GM12878 (cell line): ENCODE measurements at regions not wholly inside any gene's neighbourhood (a gene's known extent, or its start where the extent isn't known, plus 50 kb on each side); places are given as distances from the start of the nearest gene placed in this dataset.

Source experiments
- ATAC-seq: fragments of 200-7000 bp; cut with Tn5 transposase; 3 replicates; pipeline ENCODE4 v1.9.1; 2020; ENCODE audit warnings: mild to moderate bottlenecking, moderate library complexity
- BruUV-seq: library from RNA; stranded (reverse); fragments of 400-500 nt; replicated peaks from 2 replicates; lab custom pipeline; 2021; lab: Mats Ljungman, UMichigan
- CTCF ChIA-PET: fragments of 300-600 bp; sonication (Branson Sonifier 250); formaldehyde crosslinking; extraction: SDS; loops from one replicate; lab custom pipeline; 2021; ENCODE audit warnings: inconsistent platforms; lab: Yijun Ruan, JAX
- POLR2A ChIA-PET: fragments of 350-600 bp; formaldehyde crosslinking; extraction: SDS; loops from one replicate; lab custom pipeline; 2021; ENCODE audit warnings: inconsistent platforms; lab: Charles Lee
- RAD21 ChIA-PET: fragments of 300-600 bp; sonication (Branson Sonifier 250); formaldehyde crosslinking; loops from one replicate; lab custom pipeline; 2023; ENCODE audit warnings: antibody characterized with exemption; ENCODE audit not compliant: unreplicated experiment; lab: Charles Lee
- SMC1A ChIA-PET: fragments of 300-600 bp; sonication (Branson Sonifier 250); formaldehyde crosslinking; loops from one replicate; lab custom pipeline; 2023; ENCODE audit not compliant: unreplicated experiment, uncharacterized antibody; lab: Charles Lee
- DNase-seq: peaks from one replicate; pipeline ENCODE4 v3.0.0-alpha.2; 2011; ENCODE audit warnings: low read depth, low spot score
- FAIRE-seq: peaks from 3 replicates; lab custom pipeline; 2011; peaks lifted over from hg19 to GRCh38; lab: Jason Lieb, UNC
- H2AFZ ChIP-seq: 2 replicates; pipeline ENCODE4 v1.6.0; 2011; ENCODE audit warnings: low read depth, low read length, control low read depth; ENCODE audit not compliant: control insufficient read depth
- H3K27ac ChIP-seq: 2 replicates; pipeline ENCODE4 v1.5.1; 2011; ENCODE audit warnings: control low read depth; ENCODE audit not compliant: control insufficient read depth, insufficient read depth
- H3K27me3 ChIP-seq, 2 experiments: replicated peaks in 1 of 2; 2 replicates each; pipeline versions ENCODE4 v1.6.0 to v1.6.1; 2011; ENCODE audit warnings: low read length in 1 of 2; ENCODE audit not compliant: control insufficient read depth in 2 of 2, insufficient read depth in 2 of 2
- H3K36me3 ChIP-seq, 2 experiments: 2 replicates each; pipeline ENCODE4 v1.5.1; 2011; ENCODE audit warnings: low read length in 1 of 2; ENCODE audit not compliant: control insufficient read depth in 2 of 2, insufficient read depth in 2 of 2
- H3K4me1 ChIP-seq: 2 replicates; pipeline ENCODE4 v1.6.1; 2011; ENCODE audit warnings: mild to moderate bottlenecking, low read length, moderate library complexity, mixed read lengths; ENCODE audit not compliant: control insufficient read depth, insufficient read depth
- H3K4me2 ChIP-seq: 2 replicates; pipeline ENCODE4 v1.6.0; 2011; ENCODE audit warnings: control low read depth; ENCODE audit not compliant: control insufficient read depth, insufficient read depth
- H3K4me3 ChIP-seq: fragments of 200-600 bp; sonication (generic); 2 replicates; pipeline ENCODE4 v1.5.1; 2016
- H3K79me2 ChIP-seq: 2 replicates; pipeline ENCODE4 v1.6.0; 2011; ENCODE audit warnings: low read length; ENCODE audit not compliant: control insufficient read depth, insufficient read depth
- H3K9ac ChIP-seq: 2 replicates; pipeline ENCODE4 v1.8.0; 2011; ENCODE audit warnings: low read length, control low read depth, mixed read lengths; ENCODE audit not compliant: control insufficient read depth, insufficient read depth
- H3K9me3 ChIP-seq: replicated peaks from 3 replicates; pipeline ENCODE4 v1.5.1; 2011; ENCODE audit warnings: mild to moderate bottlenecking, low read length; ENCODE audit not compliant: control insufficient read depth, insufficient read depth
- H4K20me1 ChIP-seq: 2 replicates; pipeline ENCODE4 v1.6.0; 2011; ENCODE audit not compliant: control insufficient read depth, insufficient read depth
- ASH2L ChIP-seq: fragments of 300-600, 200-600 bp; sonication (generic); IDR thresholded peaks from 2 replicates; pipeline ENCODE4 v1.6.1; 2017; ENCODE audit warnings: low read depth, mild to moderate bottlenecking, borderline replicate concordance
- EED ChIP-seq: sonication (generic); IDR thresholded peaks from 2 replicates; pipeline ENCODE4 v1.6.1; 2016; ENCODE audit warnings: antibody characterized with exemption, low read depth
- GATAD2B ChIP-seq: fragments of 450-650 bp; conservative IDR thresholded peaks from 2 replicates; pipeline ENCODE4 v1.6.1; 2017; ENCODE audit warnings: low read depth, mild to moderate bottlenecking, moderate library complexity
- KAT2A ChIP-seq: conservative IDR thresholded peaks from 2 replicates; pipeline ENCODE4 v1.6.1; 2011; ENCODE audit warnings: low read depth, low read length; ENCODE audit not compliant: control insufficient read depth
- MEF2A ChIP-seq: IDR thresholded peaks from 2 replicates; pipeline ENCODE4 v1.6.1; 2011; ENCODE audit warnings: low read depth, mild to moderate bottlenecking, low read length, moderate library complexity; ENCODE audit not compliant: insufficient read depth
- MTA3 ChIP-seq: IDR thresholded peaks from 2 replicates; pipeline ENCODE4 v1.6.1; 2012; ENCODE audit warnings: low read length, inconsistent platforms, borderline replicate concordance
- NFYB ChIP-seq: IDR thresholded peaks from 2 replicates; pipeline ENCODE4 v1.6.1; 2011; ENCODE audit warnings: low read depth, mild to moderate bottlenecking, low read length, improper control_type of control experiment, moderate library complexity; ENCODE audit not compliant: insufficient read depth
- NR2C2 ChIP-seq: IDR thresholded peaks from 2 replicates; pipeline ENCODE4 v1.6.1; 2011; ENCODE audit warnings: borderline replicate concordance, low read depth; ENCODE audit not compliant: control insufficient read depth, insufficient read length
- PAX5 ChIP-seq: IDR thresholded peaks from 2 replicates; pipeline ENCODE4 v1.6.1; 2011; ENCODE audit warnings: low read depth, low read length, borderline replicate concordance
- RUNX3 ChIP-seq: IDR thresholded peaks from 2 replicates; pipeline ENCODE4 v1.6.1; 2012; ENCODE audit warnings: low read length, inconsistent platforms
- SRF ChIP-seq, 2 experiments: IDR thresholded peaks; 2 replicates each; pipeline ENCODE4 v1.6.1; 2011; ENCODE audit warnings: low read depth in 2 of 2, low read length in 2 of 2, mild to moderate bottlenecking in 1 of 2, moderate library complexity in 1 of 2
- TCF3 ChIP-seq: IDR thresholded peaks from 2 replicates; pipeline ENCODE4 v1.6.1; 2012; ENCODE audit warnings: low read depth, mild to moderate bottlenecking, low read length, borderline replicate concordance; ENCODE audit not compliant: insufficient read depth
- YY1 ChIP-seq: IDR thresholded peaks from 2 replicates; pipeline ENCODE4 v1.6.1; 2011; ENCODE audit warnings: low read depth, mild to moderate bottlenecking, low read length
- ZBED1 ChIP-seq: IDR thresholded peaks from 2 replicates; pipeline ENCODE4 v1.6.1; 2016; ENCODE audit warnings: borderline replicate concordance
- in situ Hi-C: fragments of 300-500 bp; cut with MboI; formaldehyde crosslinking; loops from 9 replicates; pipeline ENCODE4 v1.14.3; 2018; ENCODE audit warnings: mixed read lengths
- intact Hi-C: fragments of 100-400 bp; cut with micrococcal nuclease; formaldehyde crosslinking; loops from one replicate; pipeline ENCODE4 v1.14.2; 2022; ENCODE audit not compliant: unreplicated experiment
- TF ChIP-seq, protein P1 (sequence below): IDR thresholded peaks from 2 replicates; pipeline ENCODE4 v1.6.1; 2012; ENCODE audit warnings: low read depth, low read length, improper control_type of control experiment

DNA sequence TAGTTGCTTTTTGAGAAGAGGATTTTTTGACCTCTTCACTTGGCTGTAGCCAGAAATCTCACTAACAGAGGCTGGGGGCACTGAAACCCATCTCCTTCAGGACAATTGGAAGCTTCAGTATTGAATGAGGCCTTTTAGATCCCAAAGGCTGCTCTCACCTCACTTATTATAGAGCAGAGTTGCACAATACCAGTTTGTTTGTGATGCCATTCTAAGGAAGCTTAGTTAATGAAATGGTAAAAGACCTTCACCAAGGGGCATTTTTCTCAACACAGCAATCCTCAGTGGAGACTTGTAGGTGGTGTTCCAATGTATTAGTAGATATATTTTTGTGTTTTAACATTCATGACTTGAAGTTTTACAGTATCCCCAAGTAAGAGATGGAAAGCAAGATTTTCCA, 71.0 kb upstream of the RFX8 start:
- Histone ChIP-seq H3K36me3 (no peaks in the 10 kb centered on the region), H3K4me2 (no peak overlapping the region), H2AFZ (no peak overlapping the region), H3K4me1 (no peaks in the 10 kb centered on the region), H4K20me1 (no peaks in the 10 kb centered on the region), H3K27me3 (no peaks in the 10 kb centered on the region), H3K79me2 (no peaks in the 10 kb centered on the region), H3K27ac (no peak overlapping the region), H3K4me3 (no peak overlapping the region)
- ATAC-seq = no peak
- CTCF ChIA-PET = no interaction called here
- in situ Hi-C loops = no loop called here
- SMC1A ChIA-PET = no interaction called here
- no peak for TF ChIP-seq MEF2A
- no peak for TF ChIP-seq RUNX3
- no peak for TF ChIP-seq EED
- TF ChIP-seq GATAD2B = no peak
- no peak for TF ChIP-seq NFYB
- TF ChIP-seq TCF3 = no peak
- no peak for TF ChIP-seq YY1
- TF ChIP-seq ZBED1 = no peak
- TF ChIP-seq KAT2A = no peak
- TF ChIP-seq, protein P1, sequence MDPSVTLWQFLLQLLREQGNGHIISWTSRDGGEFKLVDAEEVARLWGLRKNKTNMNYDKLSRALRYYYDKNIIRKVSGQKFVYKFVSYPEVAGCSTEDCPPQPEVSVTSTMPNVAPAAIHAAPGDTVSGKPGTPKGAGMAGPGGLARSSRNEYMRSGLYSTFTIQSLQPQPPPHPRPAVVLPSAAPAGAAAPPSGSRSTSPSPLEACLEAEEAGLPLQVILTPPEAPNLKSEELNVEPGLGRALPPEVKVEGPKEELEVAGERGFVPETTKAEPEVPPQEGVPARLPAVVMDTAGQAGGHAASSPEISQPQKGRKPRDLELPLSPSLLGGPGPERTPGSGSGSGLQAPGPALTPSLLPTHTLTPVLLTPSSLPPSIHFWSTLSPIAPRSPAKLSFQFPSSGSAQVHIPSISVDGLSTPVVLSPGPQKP = no peak
- no peak for TF ChIP-seq ASH2L
- no peak for TF ChIP-seq MTA3
- no peak for TF ChIP-seq SRF (IDR thresholded peaks at IDR 0.05; ENCODE audit: low read depth in 2 of 2, low read length in 2 of 2)
- TF ChIP-seq NR2C2 = no peak
- TF ChIP-seq PAX5 = no peak
- TF ChIP-seq, all 136 proteins: peak for 0
- no peaks in the 10 kb centered on the region for H3K9me3 ChIP-seq
- no peak overlapping the region for H3K9ac ChIP-seq
- FAIRE-seq = no peak
- RAD21 ChIA-PET = no interaction called here
- DNase-seq = no peak
- POLR2A ChIA-PET = no interaction called here
- no TSS peak for BruUV-seq
- intact Hi-C loops = no loop called here
